ENCODE measurements at regions not wholly inside any gene's neighbourhood (a gene's known extent, or its start where the extent isn't known, plus 50 kb on each side); places are given as distances from the start of the nearest gene placed in this dataset.

- no peak overlapping the region for H3K9ac ChIP-seq (replicated peaks; ENCODE audit: extremely low read depth, insufficient read depth, low read length)
- H3K27me3 ChIP-seq (ENCODE audit: control insufficient read depth in 2 of 2, insufficient read depth in 2 of 2, low read length in 2 of 2), result no peaks in the 10 kb centered on the region
- DNase-seq (ENCODE audit: low read depth, low spot score) (no peak), FAIRE-seq (no peak)
- no peaks in the 10 kb centered on the region for H3K9me3 ChIP-seq (replicated peaks; ENCODE audit: control insufficient read depth, insufficient read depth, low read length)
- dilution Hi-C loops (cut with MboI; ENCODE audit: extremely low pct_ligation_motif_present, low sequenced_read_pairs) (no loop called here), intact Hi-C loops (cut with micrococcal nuclease) (no loop called here)
- POLR2A ChIA-PET, result no interaction called here
- H3K4me1 ChIP-seq (ENCODE audit: control insufficient read depth, extremely low read depth, insufficient read depth, low read length), result peaks cover 15% of the 10 kb centered on the region
- BruUV-seq (replicated peaks), result no TSS peak
- H3K27ac ChIP-seq (ENCODE audit: insufficient read depth, low read depth, low read length), result no peak overlapping the region
- CTCF ChIA-PET, result interaction anchor here (1.5 kb wide), 1 partner anchor 17 kb away, joined by 3 read pairs; no protein-coding TSS in a partner anchor
- no peak overlapping the region for H2AFZ ChIP-seq (ENCODE audit: low read depth, low read length)
- H3K9me1 ChIP-seq (replicated peaks; ENCODE audit: control insufficient read depth, extremely low read depth, insufficient read depth, low read length), result no peaks in the 10 kb centered on the region
- H3K79me2 ChIP-seq (ENCODE audit: control insufficient read depth, insufficient read depth, low read length), result no peaks in the 10 kb centered on the region
- TF ChIP-seq EZH2 (IDR thresholded peaks at IDR 0.05; ENCODE audit: borderline replicate concordance, low read depth, low read length, severe bottlenecking) (no peak), GATA2 (IDR thresholded peaks at IDR 0.05; ENCODE audit: insufficient read depth, insufficient read length, low read depth, low read length) (no peak), FOS (IDR thresholded peaks at IDR 0.05; ENCODE audit: borderline replicate concordance, insufficient read depth, low read length) (no peak), MAX (IDR thresholded peaks at IDR 0.05; ENCODE audit: insufficient read depth, insufficient read length) (no peak), MYC (IDR thresholded peaks at IDR 0.05; ENCODE audit: low read depth, low read length) (no peak)
- no peak overlapping the region for H3K4me2 ChIP-seq (ENCODE audit: insufficient read depth, low read length)
- H3K4me3 ChIP-seq (replicated peaks in 1 of 3; ENCODE audit: insufficient read depth in 1 of 3, low read depth in 1 of 3, low read length in 3 of 3), result no peak overlapping the region
- no peaks in the 10 kb centered on the region for H4K20me1 ChIP-seq (replicated peaks; ENCODE audit: control insufficient read depth, extremely low read depth, insufficient read depth, low read length)
- H3K36me3 ChIP-seq (ENCODE audit: control insufficient read depth in 2 of 2, extremely low read depth in 1 of 2, insufficient read depth in 2 of 2, low read length in 2 of 2), result no peaks in the 10 kb centered on the region
Measured at GRCh38 chr6:4377603-4378002, 242.2 kb upstream of the ECI2 start.

- no peak overlapping the region for H3K4me2 ChIP-seq (ENCODE audit: insufficient read depth, low read length)
- intact Hi-C loops (cut with micrococcal nuclease) (no loop called here), dilution Hi-C loops (cut with MboI; ENCODE audit: extremely low pct_ligation_motif_present, low sequenced_read_pairs) (no loop called here)
- no TSS peak for BruUV-seq (replicated peaks)
- no peaks in the 10 kb centered on the region for H3K79me2 ChIP-seq (ENCODE audit: control insufficient read depth, insufficient read depth, low read length)
- H3K9ac ChIP-seq (replicated peaks; ENCODE audit: extremely low read depth, insufficient read depth, low read length), result no peak overlapping the region
- no peak overlapping the region for H3K4me3 ChIP-seq (replicated peaks in 1 of 3; ENCODE audit: insufficient read depth in 1 of 3, low read depth in 1 of 3, low read length in 3 of 3)
- H2AFZ ChIP-seq (ENCODE audit: low read depth, low read length), result no peak overlapping the region
- H3K27me3 ChIP-seq (ENCODE audit: control insufficient read depth in 2 of 2, insufficient read depth in 2 of 2, low read length in 2 of 2), result no peaks in the 10 kb centered on the region
- H3K27ac ChIP-seq (ENCODE audit: insufficient read depth, low read depth, low read length), result no peak overlapping the region
- H3K9me3 ChIP-seq (replicated peaks; ENCODE audit: control insufficient read depth, insufficient read depth, low read length), result no peaks in the 10 kb centered on the region
- H3K9me1 ChIP-seq (replicated peaks; ENCODE audit: control insufficient read depth, extremely low read depth, insufficient read depth, low read length), result no peaks in the 10 kb centered on the region
- H3K4me1 ChIP-seq (ENCODE audit: control insufficient read depth, extremely low read depth, insufficient read depth, low read length), result no peaks in the 10 kb centered on the region
- FAIRE-seq (no peak), DNase-seq (ENCODE audit: low read depth, low spot score) (no peak)
- POLR2A ChIA-PET, result no interaction called here
- CTCF ChIA-PET, result no interaction called here
- no peaks in the 10 kb centered on the region for H4K20me1 ChIP-seq (replicated peaks; ENCODE audit: control insufficient read depth, extremely low read depth, insufficient read depth, low read length)
- H3K36me3 ChIP-seq (ENCODE audit: control insufficient read depth in 2 of 2, extremely low read depth in 1 of 2, insufficient read depth in 2 of 2, low read length in 2 of 2), result no peaks in the 10 kb centered on the region
- TF ChIP-seq EZH2 (IDR thresholded peaks at IDR 0.05; ENCODE audit: borderline replicate concordance, low read depth, low read length, severe bottlenecking) (no peak), FOS (IDR thresholded peaks at IDR 0.05; ENCODE audit: borderline replicate concordance, insufficient read depth, low read length) (no peak), MAX (IDR thresholded peaks at IDR 0.05; ENCODE audit: insufficient read depth, insufficient read length) (no peak), MYC (IDR thresholded peaks at IDR 0.05; ENCODE audit: low read depth, low read length) (no peak), JUN (IDR thresholded peaks at IDR 0.05; ENCODE audit: borderline replicate concordance, insufficient read depth, insufficient read length, low read depth) (no peak), CTCF (IDR thresholded peaks at IDR 0.05; ENCODE audit: extremely low read depth in 1 of 2, insufficient read depth in 1 of 2, low read depth in 1 of 2, low read length in 2 of 2) (no peak), POLR2A (IDR thresholded peaks at IDR 0.05; ENCODE audit: low read depth, low read length) (no peak), GATA2 (IDR thresholded peaks at IDR 0.05; ENCODE audit: insufficient read depth, insufficient read length, low read depth, low read length) (no peak), POLR2AphosphoS5 (IDR thresholded peaks at IDR 0.05; ENCODE audit: insufficient read depth, low read depth, low read length) (no peak)
Measured at GRCh38 chr6:4374216-4374615, 238.8 kb upstream of the ECI2 start.
